ENCODE measurements at regions not wholly inside any gene's neighbourhood (a gene's known extent, or its start where the extent isn't known, plus 50 kb on each side); places are given as distances from the start of the nearest gene placed in this dataset.

DNA sequence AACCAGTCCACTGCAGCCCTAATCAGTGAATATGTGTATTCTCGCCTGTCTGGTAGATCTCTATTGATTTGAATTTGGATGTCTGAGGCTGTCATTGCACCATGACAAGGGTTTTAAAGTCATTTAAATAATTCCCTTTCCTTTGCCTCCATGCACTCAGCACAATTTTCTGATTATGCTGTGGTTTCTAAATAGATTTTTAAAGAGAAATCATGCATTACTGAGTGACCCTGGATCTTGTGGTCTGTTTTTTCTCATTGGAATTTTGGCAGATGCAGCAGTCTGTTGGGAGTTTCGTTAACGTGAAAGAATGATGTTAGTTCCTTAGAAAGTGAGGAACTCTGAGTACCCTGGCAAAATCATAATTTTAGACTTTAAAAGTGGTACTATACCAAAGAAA lies 396.0 kb downstream of the LRRC70 start:
- intact Hi-C loops (cut with micrococcal nuclease): no loop called here
- TF ChIP-seq, protein P1, sequence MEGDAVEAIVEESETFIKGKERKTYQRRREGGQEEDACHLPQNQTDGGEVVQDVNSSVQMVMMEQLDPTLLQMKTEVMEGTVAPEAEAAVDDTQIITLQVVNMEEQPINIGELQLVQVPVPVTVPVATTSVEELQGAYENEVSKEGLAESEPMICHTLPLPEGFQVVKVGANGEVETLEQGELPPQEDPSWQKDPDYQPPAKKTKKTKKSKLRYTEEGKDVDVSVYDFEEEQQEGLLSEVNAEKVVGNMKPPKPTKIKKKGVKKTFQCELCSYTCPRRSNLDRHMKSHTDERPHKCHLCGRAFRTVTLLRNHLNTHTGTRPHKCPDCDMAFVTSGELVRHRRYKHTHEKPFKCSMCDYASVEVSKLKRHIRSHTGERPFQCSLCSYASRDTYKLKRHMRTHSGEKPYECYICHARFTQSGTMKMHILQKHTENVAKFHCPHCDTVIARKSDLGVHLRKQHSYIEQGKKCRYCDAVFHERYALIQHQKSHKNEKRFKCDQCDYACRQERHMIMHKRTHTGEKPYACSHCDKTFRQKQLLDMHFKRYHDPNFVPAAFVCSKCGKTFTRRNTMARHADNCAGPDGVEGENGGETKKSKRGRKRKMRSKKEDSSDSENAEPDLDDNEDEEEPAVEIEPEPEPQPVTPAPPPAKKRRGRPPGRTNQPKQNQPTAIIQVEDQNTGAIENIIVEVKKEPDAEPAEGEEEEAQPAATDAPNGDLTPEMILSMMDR (IDR thresholded peaks at IDR 0.05; ENCODE audit: unreplicated experiment): no peak

DNA sequence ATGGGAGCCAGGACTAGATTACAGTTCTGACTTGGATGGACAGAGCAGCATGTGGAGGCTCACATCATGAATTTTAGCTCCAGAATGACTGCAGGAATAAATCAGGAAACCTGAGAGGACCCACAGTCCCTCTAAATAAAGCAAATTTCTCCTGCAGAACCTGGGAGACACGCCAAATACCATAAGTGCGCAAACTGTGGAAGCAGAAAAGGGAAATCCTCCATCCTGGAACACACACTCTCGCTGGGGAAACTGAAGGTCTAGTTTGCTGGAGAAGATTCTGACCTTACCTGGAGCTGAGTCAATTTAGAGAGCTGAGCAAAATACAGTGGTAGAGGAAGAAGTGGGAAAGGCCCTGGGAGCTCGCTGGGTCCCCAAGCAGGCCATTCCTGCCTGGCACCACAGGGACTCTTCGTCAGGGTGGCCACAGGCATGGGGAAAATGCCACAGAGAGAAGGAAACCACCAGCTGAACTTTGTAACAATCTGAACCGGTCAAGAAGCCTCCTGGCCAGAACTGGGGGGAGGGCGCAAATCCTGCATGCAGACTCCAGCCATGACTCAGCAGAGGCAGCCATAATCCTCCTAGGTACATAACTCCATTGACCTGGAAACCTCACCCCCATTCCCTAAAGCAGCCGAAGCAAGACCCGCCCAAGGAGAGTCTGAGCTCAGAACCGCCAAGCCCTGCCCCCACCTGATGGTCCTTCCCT lies 390.9 kb downstream of the LRRC70 start:
- H3K9me3 Mint-ChIP-seq (ENCODE audit: unreplicated experiment): peaks cover 14% of the 10 kb centered on the region
- TF ChIP-seq, protein P1 (IDR thresholded peaks at IDR 0.05; ENCODE audit: unreplicated experiment): no peak
- ChIA-PET POLR2A (no interaction called here), CTCF (interaction anchor here (0.7 kb wide), 1 partner anchor 11 kb away, joined by 5 read pairs; no protein-coding TSS in a partner anchor)
- H3K36me3 Mint-ChIP-seq (ENCODE audit: insufficient read depth, unreplicated experiment): no peaks in the 10 kb centered on the region
- BruUV-seq (replicated peaks): no TSS peak
- no peak overlapping the region for H3K27ac Mint-ChIP-seq (ENCODE audit: low read depth, unreplicated experiment)
- no peak for DNase-seq (ENCODE audit: unreplicated experiment)
- H3K4me1 Mint-ChIP-seq (ENCODE audit: insufficient read depth, unreplicated experiment): no peaks in the 10 kb centered on the region
- H3K4me3 Mint-ChIP-seq (ENCODE audit: unreplicated experiment): no peak overlapping the region
- intact Hi-C loops (cut with micrococcal nuclease): no loop called here
- no peaks in the 10 kb centered on the region for H3K27me3 Mint-ChIP-seq (ENCODE audit: insufficient read depth, unreplicated experiment)

More for the DNA sequence above, 396.0 kb downstream of the LRRC70 start:
- Mint-ChIP-seq H3K9me3 (ENCODE audit: unreplicated experiment) (no peaks in the 10 kb centered on the region), H3K36me3 (ENCODE audit: insufficient read depth, unreplicated experiment) (no peaks in the 10 kb centered on the region), H3K27me3 (ENCODE audit: insufficient read depth, unreplicated experiment) (no peaks in the 10 kb centered on the region), H3K4me3 (ENCODE audit: unreplicated experiment) (no peak overlapping the region), H3K27ac (ENCODE audit: low read depth, unreplicated experiment) (no peak overlapping the region), H3K4me1 (ENCODE audit: insufficient read depth, unreplicated experiment) (no peaks in the 10 kb centered on the region)
- ChIA-PET POLR2A (interaction anchor here (0.5 kb wide), 1 partner anchor 50 kb away, joined by 3 read pairs; no protein-coding TSS in a partner anchor), CTCF (interaction anchor here (0.6 kb wide), 1 partner anchor 202 kb away, joined by 3 read pairs; no protein-coding TSS in a partner anchor)
- DNase-seq (ENCODE audit: unreplicated experiment): no peak
- BruUV-seq (replicated peaks): no TSS peak

- intact Hi-C loops (cut with micrococcal nuclease): no loop called here
- ChIA-PET POLR2A (no interaction called here), CTCF (interaction anchor here (0.6 kb wide), 1 partner anchor 1033 kb away, joined by 3 read pairs; no protein-coding TSS in a partner anchor)
- H3K36me3 Mint-ChIP-seq (ENCODE audit: insufficient read depth, unreplicated experiment): no peaks in the 10 kb centered on the region
- no peaks in the 10 kb centered on the region for H3K4me1 Mint-ChIP-seq (ENCODE audit: insufficient read depth, unreplicated experiment)
- TF ChIP-seq, protein P1 (IDR thresholded peaks at IDR 0.05; ENCODE audit: unreplicated experiment): no peak
- H3K4me3 Mint-ChIP-seq (ENCODE audit: unreplicated experiment): no peak overlapping the region
- BruUV-seq (replicated peaks): no TSS peak
- H3K27me3 Mint-ChIP-seq (ENCODE audit: insufficient read depth, unreplicated experiment): no peaks in the 10 kb centered on the region
- H3K27ac Mint-ChIP-seq (ENCODE audit: low read depth, unreplicated experiment): no peak overlapping the region
- DNase-seq (ENCODE audit: unreplicated experiment): no peak
- peaks cover 33% of the 10 kb centered on the region for H3K9me3 Mint-ChIP-seq (ENCODE audit: unreplicated experiment)
Observed at GRCh38 chr5:62964428-62964827, 385.8 kb downstream of the LRRC70 start.

GRCh38 chr5:62960781-62961180 lies 382.2 kb downstream of the LRRC70 start:
- Mint-ChIP-seq H3K27ac (ENCODE audit: low read depth, unreplicated experiment) (no peak overlapping the region), H3K4me3 (ENCODE audit: unreplicated experiment) (no peak overlapping the region), H3K36me3 (ENCODE audit: insufficient read depth, unreplicated experiment) (no peaks in the 10 kb centered on the region), H3K9me3 (ENCODE audit: unreplicated experiment) (peaks cover 25% of the 10 kb centered on the region), H3K27me3 (ENCODE audit: insufficient read depth, unreplicated experiment) (no peaks in the 10 kb centered on the region), H3K4me1 (ENCODE audit: insufficient read depth, unreplicated experiment) (no peaks in the 10 kb centered on the region)
- intact Hi-C loops (cut with micrococcal nuclease): no loop called here
- no peak for DNase-seq (ENCODE audit: unreplicated experiment)
- ChIA-PET CTCF (no interaction called here), POLR2A (no interaction called here)
- no TSS peak for BruUV-seq (replicated peaks)
- TF ChIP-seq, protein P1 (IDR thresholded peaks at IDR 0.05; ENCODE audit: unreplicated experiment): no peak

All from MCF 10A (cell line).